GM21619 (cell line): ENCODE measurements at regions not wholly inside any gene's neighbourhood (a gene's known extent, or its start where the extent isn't known, plus 50 kb on each side); places are given as distances from the start of the nearest gene placed in this dataset.

ENCODE experiments used
- ATAC-seq: cut with Tn5 transposase; IDR thresholded peaks from one replicate; pipeline ENCODE4 v1.9.1; 2021; ENCODE audit not compliant: unreplicated experiment

GRCh38 chr5:17690473-17690872 is 56.2 kb downstream of the TAF11L14 start:
- no peak for ATAC-seq

GRCh38 chr5:17691762-17692161 is 57.5 kb downstream of the TAF11L14 start:
- ATAC-seq = no peak

- ATAC-seq = no peak
Measured at GRCh38 chr5:17694371-17694770, 60.1 kb downstream of the TAF11L14 start.

GRCh38 chr5:17694914-17695313 is 60.7 kb downstream of the TAF11L14 start:
- no peak for ATAC-seq

GRCh38 chr5:17696627-17697026 is 62.4 kb downstream of the TAF11L14 start:
- ATAC-seq = no peak

- no peak for ATAC-seq
Measured at GRCh38 chr5:17697671-17698070, 63.4 kb downstream of the TAF11L14 start.

- ATAC-seq = no peak
Measured at GRCh38 chr5:17709011-17709710, 74.9 kb downstream of the TAF11L14 start.

- no peak for ATAC-seq
Measured at GRCh38 chr5:17713301-17713700, 79.0 kb downstream of the TAF11L14 start.

GRCh38 chr5:17714186-17714585 is 79.9 kb downstream of the TAF11L14 start:
- no peak for ATAC-seq

GRCh38 chr5:17719592-17719991 is 85.3 kb downstream of the TAF11L14 start:
- ATAC-seq = no peak

- no peak for ATAC-seq
Measured at GRCh38 chr5:17720071-17720470, 85.8 kb downstream of the TAF11L14 start.

GRCh38 chr5:17723876-17724275 is 89.6 kb downstream of the TAF11L14 start:
- ATAC-seq = no peak

- no peak for ATAC-seq
Measured at GRCh38 chr5:17727098-17727497, 92.8 kb downstream of the TAF11L14 start.

- no peak for ATAC-seq
Measured at GRCh38 chr5:17730421-17730820, 96.2 kb downstream of the TAF11L14 start.

GRCh38 chr5:17732351-17732923 is 98.2 kb downstream of the TAF11L14 start:
- no peak for ATAC-seq

GRCh38 chr5:17734011-17734410 is 99.8 kb downstream of the TAF11L14 start:
- ATAC-seq = no peak

GRCh38 chr5:17735761-17736160 is 101.5 kb downstream of the TAF11L14 start:
- ATAC-seq = no peak

GRCh38 chr5:17737092-17737491 is 102.8 kb downstream of the TAF11L14 start:
- no peak for ATAC-seq

GRCh38 chr5:17738446-17738845 is 104.2 kb downstream of the TAF11L14 start:
- no peak for ATAC-seq

- ATAC-seq = no peak
Measured at GRCh38 chr5:17743580-17744435, 109.5 kb downstream of the TAF11L14 start.

GRCh38 chr5:17748201-17748600 is 113.9 kb downstream of the TAF11L14 start:
- no peak for ATAC-seq

GRCh38 chr5:17748941-17749340 is 114.7 kb downstream of the TAF11L14 start:
- ATAC-seq = no peak
